BLaER1 treated with 17β-estradiol and CSF1 and Interleukin-3, amounts not matched to agents 10 nM and 100 nM (cell line): ENCODE measurements at regions not wholly inside any gene's neighbourhood (a gene's known extent, or its start where the extent isn't known, plus 50 kb on each side); places are given as distances from the start of the nearest gene placed in this dataset.

ENCODE experiments used
- H3K27ac ChIP-seq, 11 experiments: shearing (Covaris generic); formaldehyde crosslinking; 2 replicates each; pipeline ENCODE4 v1.8.1; 2022
- H3K27me3 ChIP-seq, 11 experiments: shearing (Covaris generic); formaldehyde crosslinking; 2 replicates each; pipeline ENCODE4 v1.8.1; 2022
- H3K36me3 ChIP-seq, 11 experiments: shearing (Covaris generic); formaldehyde crosslinking; 2 replicates each; pipeline ENCODE4 v1.8.1; 2022
- H3K4me1 ChIP-seq, 10 experiments: shearing (Covaris generic); formaldehyde crosslinking; 2 replicates each; pipeline ENCODE4 v1.8.1; 2022
- H3K4me2 ChIP-seq, 11 experiments: shearing (Covaris generic); formaldehyde crosslinking; 2 replicates each; pipeline ENCODE4 v1.8.1; 2022
- H3K4me3 ChIP-seq, 10 experiments: shearing (Covaris generic); formaldehyde crosslinking; 2 replicates each; pipeline ENCODE4 v1.8.1; 2022
- H3K9ac ChIP-seq, 11 experiments: shearing (Covaris generic); formaldehyde crosslinking; 2 replicates each; pipeline ENCODE4 v1.8.1; 2022
- H3K9me3 ChIP-seq, 11 experiments: shearing (Covaris generic); formaldehyde crosslinking; replicated peaks in 1 of 11; 2 replicates each; pipeline ENCODE4 v1.8.1; 2022
- H4K20me1 ChIP-seq, 11 experiments: shearing (Covaris generic); formaldehyde crosslinking; 2 replicates each; pipeline ENCODE4 v1.8.1; 2022
- Cebpa-rat ChIP-seq, 11 experiments: shearing (Covaris generic); IDR thresholded peaks; 2 replicates each; pipeline ENCODE4 v1.8.1; 2022

GRCh38 chr3:177968891-177969290, 567.3 kb upstream of the KCNMB2 start:
- peaks cover 0 to 6% (median 3%) of the 10 kb centered on the region in 10 experiments; a peak in 8 of 20 replicates for H3K4me1 ChIP-seq
- H3K4me2 ChIP-seq: no peak overlapping the region
- no peak overlapping the region for H3K4me3 ChIP-seq
- H3K9ac ChIP-seq: no peak overlapping the region
- no peaks in the 10 kb centered on the region for H3K27me3 ChIP-seq
- no peak overlapping the region for H3K27ac ChIP-seq
- no peaks in the 10 kb centered on the region for H3K36me3 ChIP-seq
- TF ChIP-seq Cebpa-rat (IDR thresholded peaks at IDR 0.05): no peak
- no peaks in the 10 kb centered on the region for H4K20me1 ChIP-seq
- H3K9me3 ChIP-seq: peaks cover 0 to 25% (median 10%) of the 10 kb centered on the region in 11 experiments; a peak in 12 of 22 replicates

- H3K36me3 ChIP-seq: no peaks in the 10 kb centered on the region
- H3K9ac ChIP-seq: no peak overlapping the region
- no peak overlapping the region for H3K4me3 ChIP-seq
- peaks cover 0 to 27% (median 14%) of the 10 kb centered on the region in 11 experiments; a peak in 15 of 22 replicates for H3K9me3 ChIP-seq
- H4K20me1 ChIP-seq: no peaks in the 10 kb centered on the region
- H3K27me3 ChIP-seq: no peaks in the 10 kb centered on the region
- H3K4me2 ChIP-seq: no peak overlapping the region
- no peak overlapping the region for H3K27ac ChIP-seq
- H3K4me1 ChIP-seq: peaks cover 0 to 4% (median 0%) of the 10 kb centered on the region in 10 experiments; a peak in 1 of 20 replicates
- no peak for TF ChIP-seq Cebpa-rat (IDR thresholded peaks at IDR 0.05)
Observed at GRCh38 chr3:177973241-177973840, 562.9 kb upstream of the KCNMB2 start.

GRCh38 chr3:177976241-177976640, 560.0 kb upstream of the KCNMB2 start:
- no peaks in the 10 kb centered on the region for H3K27me3 ChIP-seq
- H3K4me1 ChIP-seq: peaks cover 0 to 4% (median 0%) of the 10 kb centered on the region in 10 experiments; a peak in 1 of 20 replicates
- no peaks in the 10 kb centered on the region for H4K20me1 ChIP-seq
- no peak overlapping the region for H3K4me2 ChIP-seq
- no peak overlapping the region for H3K27ac ChIP-seq
- peaks cover 0 to 21% (median 14%) of the 10 kb centered on the region in 11 experiments; a peak in 15 of 22 replicates for H3K9me3 ChIP-seq
- no peak overlapping the region for H3K9ac ChIP-seq
- TF ChIP-seq Cebpa-rat (IDR thresholded peaks at IDR 0.05): no peak
- no peak overlapping the region for H3K4me3 ChIP-seq
- H3K36me3 ChIP-seq: no peaks in the 10 kb centered on the region

- no peak for TF ChIP-seq Cebpa-rat (IDR thresholded peaks at IDR 0.05)
- no peak overlapping the region for H3K4me3 ChIP-seq
- H3K4me1 ChIP-seq: peaks cover 0 to 4% (median 0%) of the 10 kb centered on the region in 10 experiments; a peak in 1 of 20 replicates
- no peak overlapping the region for H3K4me2 ChIP-seq
- no peaks in the 10 kb centered on the region for H4K20me1 ChIP-seq
- H3K27ac ChIP-seq: no peak overlapping the region
- H3K27me3 ChIP-seq: no peaks in the 10 kb centered on the region
- H3K36me3 ChIP-seq: no peaks in the 10 kb centered on the region
- H3K9me3 ChIP-seq: peaks cover 0 to 24% (median 14%) of the 10 kb centered on the region in 11 experiments; a peak in 15 of 22 replicates
- H3K9ac ChIP-seq: no peak overlapping the region
Observed at GRCh38 chr3:177976866-177977265, 559.4 kb upstream of the KCNMB2 start.

GRCh38 chr3:177977381-177978158, 558.7 kb upstream of the KCNMB2 start:
- no peak overlapping the region for H3K4me3 ChIP-seq
- no peak for TF ChIP-seq Cebpa-rat (IDR thresholded peaks at IDR 0.05)
- peaks cover 0 to 24% (median 14%) of the 10 kb centered on the region in 11 experiments; a peak in 15 of 22 replicates for H3K9me3 ChIP-seq
- H3K36me3 ChIP-seq: no peaks in the 10 kb centered on the region
- H3K4me2 ChIP-seq: peak overlapping the region in 1 of 11 experiments; percentile 26; a peak in 1 of 22 replicates
- no peak overlapping the region for H3K27ac ChIP-seq
- no peak overlapping the region for H3K9ac ChIP-seq
- no peaks in the 10 kb centered on the region for H4K20me1 ChIP-seq
- no peaks in the 10 kb centered on the region for H3K27me3 ChIP-seq
- H3K4me1 ChIP-seq: peaks cover 0 to 4% (median 0%) of the 10 kb centered on the region in 10 experiments; a peak in 1 of 20 replicates

- H3K36me3 ChIP-seq: no peaks in the 10 kb centered on the region
- H3K9ac ChIP-seq: no peak overlapping the region
- H3K27ac ChIP-seq: no peak overlapping the region
- H3K9me3 ChIP-seq: peaks cover 0 to 32% (median 14%) of the 10 kb centered on the region in 11 experiments; a peak in 16 of 22 replicates
- no peaks in the 10 kb centered on the region for H3K27me3 ChIP-seq
- peaks cover 0 to 4% (median 0%) of the 10 kb centered on the region in 10 experiments; a peak in 1 of 20 replicates for H3K4me1 ChIP-seq
- no peaks in the 10 kb centered on the region for H4K20me1 ChIP-seq
- H3K4me2 ChIP-seq: no peak overlapping the region
- no peak for TF ChIP-seq Cebpa-rat (IDR thresholded peaks at IDR 0.05)
- H3K4me3 ChIP-seq: no peak overlapping the region
Observed at GRCh38 chr3:177978946-177979345, 557.3 kb upstream of the KCNMB2 start.

- peaks cover 0 to 34% (median 16%) of the 10 kb centered on the region in 11 experiments; a peak in 16 of 22 replicates for H3K9me3 ChIP-seq
- no peaks in the 10 kb centered on the region for H4K20me1 ChIP-seq
- H3K27me3 ChIP-seq: no peaks in the 10 kb centered on the region
- peaks cover 0 to 4% (median 0%) of the 10 kb centered on the region in 10 experiments; a peak in 1 of 20 replicates for H3K4me1 ChIP-seq
- no peak overlapping the region for H3K4me2 ChIP-seq
- H3K4me3 ChIP-seq: no peak overlapping the region
- no peak overlapping the region for H3K9ac ChIP-seq
- no peak overlapping the region for H3K27ac ChIP-seq
- no peak for TF ChIP-seq Cebpa-rat (IDR thresholded peaks at IDR 0.05)
- no peaks in the 10 kb centered on the region for H3K36me3 ChIP-seq
Observed at GRCh38 chr3:177979703-177980102, 556.5 kb upstream of the KCNMB2 start.

GRCh38 chr3:177981576-177981975, 554.7 kb upstream of the KCNMB2 start:
- TF ChIP-seq Cebpa-rat (IDR thresholded peaks at IDR 0.05): no peak
- Histone ChIP-seq H3K4me3 (no peak overlapping the region), H3K9me3 (peaks cover 0 to 25% (median 11%) of the 10 kb centered on the region in 11 experiments; a peak in 9 of 22 replicates), H3K4me1 (peaks cover 0 to 5% (median 0%) of the 10 kb centered on the region in 10 experiments; a peak in 1 of 20 replicates), H3K36me3 (no peaks in the 10 kb centered on the region), H3K9ac (no peak overlapping the region), H3K27me3 (no peaks in the 10 kb centered on the region), H4K20me1 (no peaks in the 10 kb centered on the region), H3K27ac (no peak overlapping the region), H3K4me2 (no peak overlapping the region)

GRCh38 chr3:177982034-177982433, 554.2 kb upstream of the KCNMB2 start:
- TF ChIP-seq Cebpa-rat (IDR thresholded peaks at IDR 0.05): no peak
- Histone ChIP-seq H3K9me3 (peaks cover 0 to 24% (median 11%) of the 10 kb centered on the region in 11 experiments; a peak in 9 of 22 replicates), H4K20me1 (no peaks in the 10 kb centered on the region), H3K27me3 (no peaks in the 10 kb centered on the region), H3K27ac (no peak overlapping the region), H3K9ac (no peak overlapping the region), H3K4me3 (no peak overlapping the region), H3K4me2 (no peak overlapping the region), H3K36me3 (no peaks in the 10 kb centered on the region), H3K4me1 (peaks cover 0 to 5% (median 0%) of the 10 kb centered on the region in 10 experiments; a peak in 1 of 20 replicates)
